ENCODE measurements at regions not wholly inside any gene's neighbourhood (a gene's known extent, or its start where the extent isn't known, plus 50 kb on each side); places are given as distances from the start of the nearest gene placed in this dataset.

DNA sequence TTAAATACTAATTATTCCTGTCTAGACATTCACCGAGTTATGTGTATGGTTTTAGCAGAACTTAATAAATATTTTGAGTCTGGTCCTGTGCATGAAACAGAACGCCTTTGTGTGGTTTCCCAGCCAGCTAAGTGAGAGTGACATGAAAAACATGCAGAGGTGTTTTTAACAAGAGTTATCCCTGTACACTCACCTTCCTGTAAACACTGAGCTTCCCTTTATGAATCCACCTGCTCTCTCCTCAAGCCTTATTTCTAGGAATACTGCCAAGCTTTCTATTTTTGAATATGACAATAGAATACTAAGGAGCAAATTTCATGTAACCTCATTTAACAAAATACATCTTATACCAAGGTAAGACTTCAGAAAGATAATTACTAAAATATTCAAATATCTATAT lies 270.3 kb upstream of the CTSO start:
- no peak overlapping the region for H3K27ac ChIP-seq
- DNase-seq (ENCODE audit: low spot score) (no peak), ATAC-seq (ENCODE audit: insufficient number of reproducible peaks, low FRiP score, low read depth) (no peak)
- no peaks in the 10 kb centered on the region for H3K4me1 ChIP-seq (ENCODE audit: control insufficient read depth in 1 of 2, low read depth in 2 of 2)
- H3K9me3 ChIP-seq, result no peaks in the 10 kb centered on the region
- TF ChIP-seq, protein P1, sequence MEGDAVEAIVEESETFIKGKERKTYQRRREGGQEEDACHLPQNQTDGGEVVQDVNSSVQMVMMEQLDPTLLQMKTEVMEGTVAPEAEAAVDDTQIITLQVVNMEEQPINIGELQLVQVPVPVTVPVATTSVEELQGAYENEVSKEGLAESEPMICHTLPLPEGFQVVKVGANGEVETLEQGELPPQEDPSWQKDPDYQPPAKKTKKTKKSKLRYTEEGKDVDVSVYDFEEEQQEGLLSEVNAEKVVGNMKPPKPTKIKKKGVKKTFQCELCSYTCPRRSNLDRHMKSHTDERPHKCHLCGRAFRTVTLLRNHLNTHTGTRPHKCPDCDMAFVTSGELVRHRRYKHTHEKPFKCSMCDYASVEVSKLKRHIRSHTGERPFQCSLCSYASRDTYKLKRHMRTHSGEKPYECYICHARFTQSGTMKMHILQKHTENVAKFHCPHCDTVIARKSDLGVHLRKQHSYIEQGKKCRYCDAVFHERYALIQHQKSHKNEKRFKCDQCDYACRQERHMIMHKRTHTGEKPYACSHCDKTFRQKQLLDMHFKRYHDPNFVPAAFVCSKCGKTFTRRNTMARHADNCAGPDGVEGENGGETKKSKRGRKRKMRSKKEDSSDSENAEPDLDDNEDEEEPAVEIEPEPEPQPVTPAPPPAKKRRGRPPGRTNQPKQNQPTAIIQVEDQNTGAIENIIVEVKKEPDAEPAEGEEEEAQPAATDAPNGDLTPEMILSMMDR (IDR thresholded peaks at IDR 0.05), result no peak
- no peaks in the 10 kb centered on the region for H3K27me3 ChIP-seq (replicated peaks; ENCODE audit: insufficient read depth)
- no peaks in the 10 kb centered on the region for H3K36me3 ChIP-seq
- no peak overlapping the region for H3K4me3 ChIP-seq

DNA sequence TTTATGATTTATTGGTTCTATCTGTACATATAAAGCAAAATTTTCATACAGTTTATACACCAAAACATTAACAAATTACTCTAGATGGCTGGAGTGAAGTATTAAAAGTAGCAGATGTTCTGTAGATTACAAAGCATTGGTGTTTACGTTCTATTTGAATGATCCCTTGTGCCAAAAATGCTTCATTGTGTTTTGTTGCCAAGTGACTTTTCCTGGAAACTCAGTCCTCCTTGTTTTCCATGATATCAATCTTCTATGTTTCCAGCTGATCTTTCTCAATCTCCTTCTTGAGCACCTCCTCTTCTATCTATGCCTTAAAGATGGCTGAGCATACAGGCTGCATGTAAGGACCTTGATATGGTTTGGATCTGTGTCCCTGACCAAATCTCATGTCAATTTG lies 263.6 kb upstream of the CTSO start:
- H3K27ac ChIP-seq, result no peak overlapping the region
- no peaks in the 10 kb centered on the region for H3K36me3 ChIP-seq
- no peaks in the 10 kb centered on the region for H3K4me1 ChIP-seq (ENCODE audit: control insufficient read depth in 1 of 2, low read depth in 2 of 2)
- no peak overlapping the region for H3K4me3 ChIP-seq
- DNase-seq (ENCODE audit: low spot score), result no peak
- H3K9me3 ChIP-seq, result no peaks in the 10 kb centered on the region
- no peaks in the 10 kb centered on the region for H3K27me3 ChIP-seq (replicated peaks; ENCODE audit: insufficient read depth)
- ATAC-seq (ENCODE audit: insufficient number of reproducible peaks, low FRiP score, low read depth), result no peak
- TF ChIP-seq, protein P1 (IDR thresholded peaks at IDR 0.05), result no peak

DNA sequence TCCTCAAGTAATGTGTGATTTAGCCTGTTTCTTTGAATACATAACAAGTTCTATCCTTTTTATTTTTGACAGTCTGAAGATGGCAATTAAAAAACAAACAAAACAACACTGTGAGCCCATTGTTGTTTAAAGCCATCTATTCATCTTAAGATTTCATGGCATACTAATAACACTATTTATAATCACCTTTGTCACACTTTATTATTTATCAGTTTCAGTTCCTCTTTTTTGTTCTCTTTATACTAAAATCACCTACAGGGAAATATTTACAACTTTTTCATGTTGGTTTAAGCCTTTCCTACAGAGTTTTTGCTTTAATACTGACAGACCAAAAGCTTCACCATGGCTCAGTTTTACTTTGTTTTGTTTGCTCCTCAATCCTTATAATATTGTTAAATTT lies 247.4 kb upstream of the CTSO start:
- ATAC-seq (ENCODE audit: insufficient number of reproducible peaks, low FRiP score, low read depth) (no peak), DNase-seq (ENCODE audit: low spot score) (no peak)
- no peaks in the 10 kb centered on the region for H3K4me1 ChIP-seq (ENCODE audit: control insufficient read depth in 1 of 2, low read depth in 2 of 2)
- no peaks in the 10 kb centered on the region for H3K27me3 ChIP-seq (replicated peaks; ENCODE audit: insufficient read depth)
- TF ChIP-seq, protein P1 (IDR thresholded peaks at IDR 0.05), result no peak
- H3K36me3 ChIP-seq, result no peaks in the 10 kb centered on the region
- H3K4me3 ChIP-seq, result no peak overlapping the region
- no peak overlapping the region for H3K27ac ChIP-seq
- no peaks in the 10 kb centered on the region for H3K9me3 ChIP-seq

DNA sequence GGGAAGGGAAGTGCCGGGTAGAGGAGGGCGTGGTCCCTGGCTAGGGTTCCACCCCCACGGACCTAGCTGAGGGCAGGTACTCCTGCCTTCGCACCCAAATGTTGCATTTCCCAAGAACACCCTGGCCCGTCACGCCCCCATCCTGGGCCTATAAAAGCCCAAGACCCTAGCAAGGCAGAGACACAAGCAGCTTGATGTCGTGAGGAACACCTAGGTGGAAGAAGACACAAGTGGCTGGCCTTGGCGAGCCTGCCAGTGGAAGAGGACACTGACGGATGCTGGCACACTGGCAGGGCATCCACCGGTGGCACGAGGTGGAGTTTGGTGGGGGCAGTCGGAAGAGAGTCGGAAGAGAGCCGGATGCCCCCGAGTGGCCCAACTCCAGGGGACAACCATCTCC lies 244.8 kb upstream of the CTSO start:
- ATAC-seq (ENCODE audit: insufficient number of reproducible peaks, low FRiP score, low read depth), result no peak
- no peaks in the 10 kb centered on the region for H3K9me3 ChIP-seq
- H3K4me1 ChIP-seq (ENCODE audit: control insufficient read depth in 1 of 2, low read depth in 2 of 2), result no peaks in the 10 kb centered on the region
- no peaks in the 10 kb centered on the region for H3K27me3 ChIP-seq (replicated peaks; ENCODE audit: insufficient read depth)
- TF ChIP-seq, protein P1 (IDR thresholded peaks at IDR 0.05), result no peak
- no peaks in the 10 kb centered on the region for H3K36me3 ChIP-seq
- no peak overlapping the region for H3K27ac ChIP-seq
- DNase-seq (ENCODE audit: low spot score), result no peak
- no peak overlapping the region for H3K4me3 ChIP-seq

DNA sequence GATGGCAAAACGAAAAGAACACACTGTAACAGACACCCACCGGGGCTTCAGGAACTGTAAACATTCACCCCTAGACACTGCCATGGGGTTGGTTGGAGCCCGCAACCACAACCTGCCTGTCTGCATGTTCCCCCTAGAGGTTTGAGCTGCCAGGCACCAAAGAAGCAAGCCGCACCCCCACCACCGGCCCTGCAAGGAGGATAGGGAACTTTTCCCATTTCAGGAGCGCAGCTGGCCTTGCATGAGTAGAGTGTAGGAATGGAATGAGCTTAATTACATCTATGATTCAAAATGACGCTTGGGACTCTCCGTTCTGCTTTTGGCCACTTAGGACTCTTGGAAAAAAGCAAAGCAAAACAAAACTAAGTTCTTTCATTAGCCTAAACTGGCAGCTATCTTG lies 243.6 kb upstream of the CTSO start:
- Histone ChIP-seq H3K27me3 (replicated peaks; ENCODE audit: insufficient read depth) (no peaks in the 10 kb centered on the region), H3K27ac (no peak overlapping the region), H3K4me3 (no peak overlapping the region), H3K9me3 (no peaks in the 10 kb centered on the region), H3K36me3 (no peaks in the 10 kb centered on the region), H3K4me1 (ENCODE audit: control insufficient read depth in 1 of 2, low read depth in 2 of 2) (no peaks in the 10 kb centered on the region)
- TF ChIP-seq, protein P1 (IDR thresholded peaks at IDR 0.05), result no peak
- ATAC-seq (ENCODE audit: insufficient number of reproducible peaks, low FRiP score, low read depth) (no peak), DNase-seq (ENCODE audit: low spot score) (no peak)

Data from thoracic aorta (tissue), 2 donors.